Neural progenitor cell (in vitro differentiated cells): ENCODE measurements at regions not wholly inside any gene's neighbourhood (a gene's known extent, or its start where the extent isn't known, plus 50 kb on each side); places are given as distances from the start of the nearest gene placed in this dataset.

Experiments used
- CTCF ChIP-seq: fragments of 200-600 bp; sonication (generic); IDR thresholded peaks from 2 replicates; pipeline ENCODE4 v1.5.1; 2017; ENCODE audit warnings: antibody characterized with exemption, mild to moderate bottlenecking
- EZH2 ChIP-seq: fragments of 200-600 bp; sonication (generic); IDR thresholded peaks from 2 replicates; pipeline ENCODE4 v1.6.1; 2017; ENCODE audit warnings: antibody characterized with exemption, mild to moderate bottlenecking, moderate library complexity

GRCh38 chr14:101634202-101634849 lies 73.0 kb downstream of the DIO3 start:
- TF ChIP-seq CTCF (no peak), EZH2 (no peak)
